ENCODE measurements at regions not wholly inside any gene's neighbourhood (a gene's known extent, or its start where the extent isn't known, plus 50 kb on each side); places are given as distances from the start of the nearest gene placed in this dataset.

- no peak for DNase-seq
Measured at GRCh38 chr16:51763072-51763661, 612.1 kb upstream of the SALL1 start.

GRCh38 chr16:51762081-51762996 is 611.3 kb upstream of the SALL1 start:
- DNase-seq, result peak; percentile 78

GRCh38 chr16:51761001-51761400 is 609.9 kb upstream of the SALL1 start:
- DNase-seq, result no peak

- no peak for DNase-seq
Measured at GRCh38 chr16:51759999-51760398, 608.9 kb upstream of the SALL1 start.

- DNase-seq, result no peak
Measured at GRCh38 chr16:51759329-51759728, 608.3 kb upstream of the SALL1 start.

- no peak for DNase-seq
Measured at GRCh38 chr16:51757921-51758479, 606.9 kb upstream of the SALL1 start.

- DNase-seq, result no peak
Measured at GRCh38 chr16:51757505-51757904, 606.4 kb upstream of the SALL1 start.

- DNase-seq, result no peak
Measured at GRCh38 chr16:51757124-51757470, 606.0 kb upstream of the SALL1 start.

GRCh38 chr16:51756447-51757123 is 605.5 kb upstream of the SALL1 start:
- no peak for DNase-seq

- DNase-seq, result no peak
Measured at GRCh38 chr16:51755577-51756355, 604.7 kb upstream of the SALL1 start.

GRCh38 chr16:51755039-51755501 is 604.0 kb upstream of the SALL1 start:
- DNase-seq, result no peak

- DNase-seq, result no peak
Measured at GRCh38 chr16:51753467-51754127, 602.5 kb upstream of the SALL1 start.

GRCh38 chr16:51752438-51752995 is 601.4 kb upstream of the SALL1 start:
- no peak for DNase-seq

GRCh38 chr16:51747329-51747728 is 596.3 kb upstream of the SALL1 start:
- DNase-seq, result no peak

- no peak for DNase-seq
Measured at GRCh38 chr16:51734220-51734619, 583.1 kb upstream of the SALL1 start.

- no peak for DNase-seq
Measured at GRCh38 chr16:51733181-51733580, 582.1 kb upstream of the SALL1 start.

- DNase-seq, result no peak
Measured at GRCh38 chr16:51731160-51731559, 580.1 kb upstream of the SALL1 start.

GRCh38 chr16:51723036-51723724 is 572.1 kb upstream of the SALL1 start:
- no peak for DNase-seq

GRCh38 chr16:51722467-51722866 is 571.4 kb upstream of the SALL1 start:
- no peak for DNase-seq

GRCh38 chr16:51719376-51719775 is 568.3 kb upstream of the SALL1 start:
- no peak for DNase-seq

- DNase-seq, result no peak
Measured at GRCh38 chr16:51716195-51716594, 565.1 kb upstream of the SALL1 start.

Data from hindlimb muscle (tissue), 1 donor.